ENCODE measurements at regions not wholly inside any gene's neighbourhood (a gene's known extent, or its start where the extent isn't known, plus 50 kb on each side); places are given as distances from the start of the nearest gene placed in this dataset.

GRCh38 chr12:124224535-124225110 is 70.3 kb upstream of the RFLNA start (continued):
- TF ChIP-seq, protein P1, sequence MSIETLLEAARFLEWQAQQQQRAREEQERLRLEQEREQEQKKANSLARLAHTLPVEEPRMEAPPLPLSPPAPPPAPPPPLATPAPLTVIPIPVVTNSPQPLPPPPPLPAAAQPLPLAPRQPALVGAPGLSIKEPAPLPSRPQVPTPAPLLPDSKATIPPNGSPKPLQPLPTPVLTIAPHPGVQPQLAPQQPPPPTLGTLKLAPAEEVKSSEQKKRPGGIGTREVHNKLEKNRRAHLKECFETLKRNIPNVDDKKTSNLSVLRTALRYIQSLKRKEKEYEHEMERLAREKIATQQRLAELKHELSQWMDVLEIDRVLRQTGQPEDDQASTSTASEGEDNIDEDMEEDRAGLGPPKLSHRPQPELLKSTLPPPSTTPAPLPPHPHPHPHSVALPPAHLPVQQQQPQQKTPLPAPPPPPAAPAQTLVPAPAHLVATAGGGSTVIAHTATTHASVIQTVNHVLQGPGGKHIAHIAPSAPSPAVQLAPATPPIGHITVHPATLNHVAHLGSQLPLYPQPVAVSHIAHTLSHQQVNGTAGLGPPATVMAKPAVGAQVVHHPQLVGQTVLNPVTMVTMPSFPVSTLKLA (conservative IDR thresholded peaks at IDR 0.05) = no peak
- TF ChIP-seq, protein P2, sequence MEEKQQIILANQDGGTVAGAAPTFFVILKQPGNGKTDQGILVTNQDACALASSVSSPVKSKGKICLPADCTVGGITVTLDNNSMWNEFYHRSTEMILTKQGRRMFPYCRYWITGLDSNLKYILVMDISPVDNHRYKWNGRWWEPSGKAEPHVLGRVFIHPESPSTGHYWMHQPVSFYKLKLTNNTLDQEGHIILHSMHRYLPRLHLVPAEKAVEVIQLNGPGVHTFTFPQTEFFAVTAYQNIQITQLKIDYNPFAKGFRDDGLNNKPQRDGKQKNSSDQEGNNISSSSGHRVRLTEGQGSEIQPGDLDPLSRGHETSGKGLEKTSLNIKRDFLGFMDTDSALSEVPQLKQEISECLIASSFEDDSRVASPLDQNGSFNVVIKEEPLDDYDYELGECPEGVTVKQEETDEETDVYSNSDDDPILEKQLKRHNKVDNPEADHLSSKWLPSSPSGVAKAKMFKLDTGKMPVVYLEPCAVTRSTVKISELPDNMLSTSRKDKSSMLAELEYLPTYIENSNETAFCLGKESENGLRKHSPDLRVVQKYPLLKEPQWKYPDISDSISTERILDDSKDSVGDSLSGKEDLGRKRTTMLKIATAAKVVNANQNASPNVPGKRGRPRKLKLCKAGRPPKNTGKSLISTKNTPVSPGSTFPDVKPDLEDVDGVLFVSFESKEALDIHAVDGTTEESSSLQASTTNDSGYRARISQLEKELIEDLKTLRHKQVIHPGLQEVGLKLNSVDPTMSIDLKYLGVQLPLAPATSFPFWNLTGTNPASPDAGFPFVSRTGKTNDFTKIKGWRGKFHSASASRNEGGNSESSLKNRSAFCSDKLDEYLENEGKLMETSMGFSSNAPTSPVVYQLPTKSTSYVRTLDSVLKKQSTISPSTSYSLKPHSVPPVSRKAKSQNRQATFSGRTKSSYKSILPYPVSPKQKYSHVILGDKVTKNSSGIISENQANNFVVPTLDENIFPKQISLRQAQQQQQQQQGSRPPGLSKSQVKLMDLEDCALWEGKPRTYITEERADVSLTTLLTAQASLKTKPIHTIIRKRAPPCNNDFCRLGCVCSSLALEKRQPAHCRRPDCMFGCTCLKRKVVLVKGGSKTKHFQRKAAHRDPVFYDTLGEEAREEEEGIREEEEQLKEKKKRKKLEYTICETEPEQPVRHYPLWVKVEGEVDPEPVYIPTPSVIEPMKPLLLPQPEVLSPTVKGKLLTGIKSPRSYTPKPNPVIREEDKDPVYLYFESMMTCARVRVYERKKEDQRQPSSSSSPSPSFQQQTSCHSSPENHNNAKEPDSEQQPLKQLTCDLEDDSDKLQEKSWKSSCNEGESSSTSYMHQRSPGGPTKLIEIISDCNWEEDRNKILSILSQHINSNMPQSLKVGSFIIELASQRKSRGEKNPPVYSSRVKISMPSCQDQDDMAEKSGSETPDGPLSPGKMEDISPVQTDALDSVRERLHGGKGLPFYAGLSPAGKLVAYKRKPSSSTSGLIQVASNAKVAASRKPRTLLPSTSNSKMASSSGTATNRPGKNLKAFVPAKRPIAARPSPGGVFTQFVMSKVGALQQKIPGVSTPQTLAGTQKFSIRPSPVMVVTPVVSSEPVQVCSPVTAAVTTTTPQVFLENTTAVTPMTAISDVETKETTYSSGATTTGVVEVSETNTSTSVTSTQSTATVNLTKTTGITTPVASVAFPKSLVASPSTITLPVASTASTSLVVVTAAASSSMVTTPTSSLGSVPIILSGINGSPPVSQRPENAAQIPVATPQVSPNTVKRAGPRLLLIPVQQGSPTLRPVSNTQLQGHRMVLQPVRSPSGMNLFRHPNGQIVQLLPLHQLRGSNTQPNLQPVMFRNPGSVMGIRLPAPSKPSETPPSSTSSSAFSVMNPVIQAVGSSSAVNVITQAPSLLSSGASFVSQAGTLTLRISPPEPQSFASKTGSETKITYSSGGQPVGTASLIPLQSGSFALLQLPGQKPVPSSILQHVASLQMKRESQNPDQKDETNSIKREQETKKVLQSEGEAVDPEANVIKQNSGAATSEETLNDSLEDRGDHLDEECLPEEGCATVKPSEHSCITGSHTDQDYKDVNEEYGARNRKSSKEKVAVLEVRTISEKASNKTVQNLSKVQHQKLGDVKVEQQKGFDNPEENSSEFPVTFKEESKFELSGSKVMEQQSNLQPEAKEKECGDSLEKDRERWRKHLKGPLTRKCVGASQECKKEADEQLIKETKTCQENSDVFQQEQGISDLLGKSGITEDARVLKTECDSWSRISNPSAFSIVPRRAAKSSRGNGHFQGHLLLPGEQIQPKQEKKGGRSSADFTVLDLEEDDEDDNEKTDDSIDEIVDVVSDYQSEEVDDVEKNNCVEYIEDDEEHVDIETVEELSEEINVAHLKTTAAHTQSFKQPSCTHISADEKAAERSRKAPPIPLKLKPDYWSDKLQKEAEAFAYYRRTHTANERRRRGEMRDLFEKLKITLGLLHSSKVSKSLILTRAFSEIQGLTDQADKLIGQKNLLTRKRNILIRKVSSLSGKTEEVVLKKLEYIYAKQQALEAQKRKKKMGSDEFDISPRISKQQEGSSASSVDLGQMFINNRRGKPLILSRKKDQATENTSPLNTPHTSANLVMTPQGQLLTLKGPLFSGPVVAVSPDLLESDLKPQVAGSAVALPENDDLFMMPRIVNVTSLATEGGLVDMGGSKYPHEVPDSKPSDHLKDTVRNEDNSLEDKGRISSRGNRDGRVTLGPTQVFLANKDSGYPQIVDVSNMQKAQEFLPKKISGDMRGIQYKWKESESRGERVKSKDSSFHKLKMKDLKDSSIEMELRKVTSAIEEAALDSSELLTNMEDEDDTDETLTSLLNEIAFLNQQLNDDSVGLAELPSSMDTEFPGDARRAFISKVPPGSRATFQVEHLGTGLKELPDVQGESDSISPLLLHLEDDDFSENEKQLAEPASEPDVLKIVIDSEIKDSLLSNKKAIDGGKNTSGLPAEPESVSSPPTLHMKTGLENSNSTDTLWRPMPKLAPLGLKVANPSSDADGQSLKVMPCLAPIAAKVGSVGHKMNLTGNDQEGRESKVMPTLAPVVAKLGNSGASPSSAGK (IDR thresholded peaks at IDR 0.05) = no peak
- no peak for TF ChIP-seq TRIM28 (IDR thresholded peaks at IDR 0.05)
- TF ChIP-seq FOXO4 (CRISPR knock-in tag; IDR thresholded peaks at IDR 0.05) = no peak
- no peak for TF ChIP-seq HNRNPUL1 (IDR thresholded peaks at IDR 0.05; ENCODE audit: low read length)
- TF ChIP-seq ADNP (tag; IDR thresholded peaks at IDR 0.05) = no peak
- no peak for TF ChIP-seq NEUROD1 (IDR thresholded peaks at IDR 0.05; ENCODE audit: borderline replicate concordance, low read depth, low read length, partially characterized antibody)
- no peak for TF ChIP-seq UBTF (IDR thresholded peaks at IDR 0.05; ENCODE audit: borderline replicate concordance in 1 of 2, low read depth in 2 of 2, low read length in 2 of 2)
